Naive thymus-derived CD4-positive, alpha-beta T cell (primary cell): ENCODE measurements at regions not wholly inside any gene's neighbourhood (a gene's known extent, or its start where the extent isn't known, plus 50 kb on each side); places are given as distances from the start of the nearest gene placed in this dataset.
A peak's percentile ranks its signal among the peaks of the same experiment; 100 is the strongest.

Experiments
- ATAC-seq: fragments of 150-1000 bp; cut with Tn5 transposase; 2 replicates; pipeline ENCODE4 v1.10.0; 2021; ENCODE audit warnings: mild to moderate bottlenecking, moderate library complexity
- CTCF ChIA-PET: fragments of 350-600 bp; sonication (Branson Sonifier 250); formaldehyde crosslinking; loops from one replicate; lab custom pipeline; 2021; ENCODE audit warnings: antibody characterized with exemption; lab: Charles Lee
- POLR2A ChIA-PET: fragments of 350-600 bp; sonication (Branson Sonifier 250); formaldehyde crosslinking; loops from one replicate; lab custom pipeline; 2021; ENCODE audit warnings: antibody characterized with exemption, inconsistent platforms; lab: Charles Lee
- DNase-seq, 9 donors: peaks; one replicate each; pipeline versions ENCODE4 v3.0.0 to v3.0.0-alpha.2; 2020 to 2022; ENCODE audit warnings: mixed read lengths in 1 of 9
- H3K27ac ChIP-seq: one replicate; pipeline ENCODE4 v1.7.0; 2013; ENCODE audit warnings: mild to moderate bottlenecking, low read depth, low read length, moderate library complexity
- H3K27me3 ChIP-seq, 2 donors: one replicate each; pipeline ENCODE4 v1.7.0; 2013; ENCODE audit warnings: low read length in 2 of 2, mild to moderate bottlenecking in 2 of 2, moderate library complexity in 2 of 2; ENCODE audit not compliant: control insufficient read depth in 2 of 2, insufficient read depth in 2 of 2
- H3K36me3 ChIP-seq, 3 experiments: 1 replicate in 2 of 3; 2 replicates in 1 of 3; pipeline ENCODE4 v1.7.0; 2013; ENCODE audit warnings: low read length in 3 of 3, mild to moderate bottlenecking in 3 of 3, moderate library complexity in 1 of 3; ENCODE audit not compliant: insufficient read depth in 3 of 3, control insufficient read depth in 2 of 3
- H3K4me1 ChIP-seq, 2 donors: one replicate each; pipeline ENCODE4 v1.7.0; 2013; ENCODE audit warnings: low read length in 2 of 2, mild to moderate bottlenecking in 2 of 2, moderate library complexity in 1 of 2; ENCODE audit not compliant: control insufficient read depth in 2 of 2, insufficient read depth in 2 of 2
- H3K4me3 ChIP-seq: 2 replicates; pipeline ENCODE4 v1.7.0; 2013; ENCODE audit warnings: mild to moderate bottlenecking, low read length
- H3K9me3 ChIP-seq, 3 experiments: 1 replicate in 2 of 3; 2 replicates in 1 of 3; pipeline ENCODE4 v1.7.0; 2013; ENCODE audit warnings: low read length in 3 of 3; ENCODE audit not compliant: control insufficient read depth in 2 of 3
- H3K27ac Mint-ChIP-seq, 9 donors: one replicate each; pipeline ENCODE4 v1.8.0; 2020 to 2022; ENCODE audit warnings: mixed read lengths in 9 of 9, mild to moderate bottlenecking in 8 of 9, moderate library complexity in 5 of 9, inconsistent platforms in 2 of 9
- H3K27me3 Mint-ChIP-seq, 5 donors: one replicate each; pipeline ENCODE4 v1.8.0; 2021 to 2022; ENCODE audit warnings: mixed read lengths in 5 of 5, mild to moderate bottlenecking in 1 of 5
- H3K36me3 Mint-ChIP-seq, 5 donors: one replicate each; pipeline ENCODE4 v1.8.0; 2020 to 2022; ENCODE audit warnings: mixed read lengths in 5 of 5, mild to moderate bottlenecking in 3 of 5, inconsistent platforms in 1 of 5
- H3K4me1 Mint-ChIP-seq, 7 donors: one replicate each; pipeline ENCODE4 v1.8.0; 2020 to 2022; ENCODE audit warnings: mixed read lengths in 7 of 7, mild to moderate bottlenecking in 3 of 7, inconsistent platforms in 1 of 7
- H3K4me3 Mint-ChIP-seq, 10 donors: one replicate each; pipeline ENCODE4 v1.8.0; 2020 to 2022; ENCODE audit warnings: mild to moderate bottlenecking in 10 of 10, mixed read lengths in 10 of 10, moderate library complexity in 6 of 10, inconsistent platforms in 2 of 10
- H3K9me3 Mint-ChIP-seq, 11 donors: one replicate each; pipeline ENCODE4 v1.8.0; 2020 to 2022; ENCODE audit warnings: mixed read lengths in 11 of 11, mild to moderate bottlenecking in 4 of 11, inconsistent platforms in 1 of 11, moderate library complexity in 1 of 11
- intact Hi-C, 2 donors: fragments of 100-400 bp; cut with micrococcal nuclease; formaldehyde crosslinking; loops; one replicate each; pipeline ENCODE4 v1.15.1; 2023

- peak overlapping the region; percentile 23 to 80 (median 63) for H3K4me3 Mint-ChIP-seq
Observed at GRCh38 chr2:203804070-203804469, 63.5 kb upstream of the CTLA4 start.

GRCh38 chr2:203804764-203805485 is 62.6 kb upstream of the CTLA4 start:
- Histone ChIP-seq H3K4me3 (peak overlapping the region; percentile 12), H3K27ac (peak overlapping the region; percentile 47), H3K4me1 (peaks cover 28 to 39% of the 10 kb centered on the region in 2 donors), H3K36me3 (no peaks in the 10 kb centered on the region), H3K9me3 (no peaks in the 10 kb centered on the region), H3K27me3 (no peaks in the 10 kb centered on the region)
- H3K4me1 Mint-ChIP-seq, result peaks cover 26 to 85% (median 78%) of the 10 kb centered on the region in 7 donors
- ChIA-PET POLR2A (interaction anchor here (0.8 to 3.0 kb wide), 6 partner anchors 8 to 89 kb away, joined by 3 to 12 read pairs (median 6); no protein-coding TSS in a partner anchor), CTCF (interaction anchor here (1.3 to 2.3 kb wide), 2 partner anchors 8 to 10 kb away, joined by 3 to 10 read pairs; no protein-coding TSS in a partner anchor)
- ATAC-seq (no peak), DNase-seq (no peak)
- peak overlapping the region; percentile 1 to 83 (median 76) for H3K27ac Mint-ChIP-seq
- H3K4me3 Mint-ChIP-seq, result peak overlapping the region; percentile 21 to 80 (median 60)
- intact Hi-C loops, result loop anchor here (2.0 to 5.0 kb wide), 2 partner anchors 64 to 228 kb away; no protein-coding TSS in a partner anchor
- peaks cover 7 to 30% (median 10%) of the 10 kb centered on the region in 5 donors for H3K36me3 Mint-ChIP-seq
- H3K9me3 Mint-ChIP-seq, result peaks cover 3 to 35% (median 14%) of the 10 kb centered on the region in 11 donors
- peaks cover 0 to 3% (median 0%) of the 10 kb centered on the region in 5 donors for H3K27me3 Mint-ChIP-seq

More at GRCh38 chr2:203804070-203804469, 63.5 kb upstream of the CTLA4 start:
- intact Hi-C loops, result loop anchor here (2.0 to 5.0 kb wide), 2 partner anchors 63 to 227 kb away; no protein-coding TSS in a partner anchor
- Histone ChIP-seq H3K27ac (peak overlapping the region; percentile 47), H3K27me3 (no peaks in the 10 kb centered on the region), H3K4me1 (peaks cover 28 to 34% of the 10 kb centered on the region in 2 donors), H3K36me3 (no peaks in the 10 kb centered on the region), H3K9me3 (no peaks in the 10 kb centered on the region), H3K4me3 (peak overlapping the region; percentile 12)
- peaks cover 3 to 42% (median 18%) of the 10 kb centered on the region in 11 donors for H3K9me3 Mint-ChIP-seq
- H3K27me3 Mint-ChIP-seq, result peaks cover 0 to 3% (median 0%) of the 10 kb centered on the region in 5 donors
- peak overlapping the region; percentile 1 to 83 (median 76) for H3K27ac Mint-ChIP-seq
- ATAC-seq (peak; percentile 75), DNase-seq (peak in 8 of 9 donors; percentile 27 to 57 (median 42))
- peaks cover 7 to 36% (median 14%) of the 10 kb centered on the region in 5 donors for H3K36me3 Mint-ChIP-seq
- ChIA-PET CTCF (interaction anchor here (1.3 to 2.8 kb wide), 2 partner anchors 9 to 11 kb away, joined by 3 to 16 read pairs; no protein-coding TSS in a partner anchor), POLR2A (interaction anchor here (0.6 to 3.0 kb wide), 8 partner anchors 10 to 154 kb away, joined by 3 to 12 read pairs (median 5); no protein-coding TSS in a partner anchor)
- H3K4me1 Mint-ChIP-seq, result peaks cover 27 to 83% (median 72%) of the 10 kb centered on the region in 7 donors

DNA sequence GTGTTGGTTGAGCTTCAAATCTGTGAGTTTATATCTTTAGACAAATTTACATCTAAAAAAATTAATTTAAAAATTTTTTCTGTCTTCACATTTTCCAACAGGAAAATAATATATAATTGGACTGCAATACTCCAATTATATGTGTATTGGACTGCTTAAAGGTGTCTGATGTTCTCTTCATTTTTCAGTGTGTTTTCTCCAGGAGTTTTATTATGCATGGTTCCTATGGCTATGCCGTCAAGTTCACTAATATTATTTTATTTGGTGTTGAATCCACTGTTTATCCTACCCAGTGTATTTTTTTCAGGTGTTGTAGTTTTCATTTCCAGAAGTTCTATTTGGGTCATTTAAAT is 62.1 kb upstream of the CTLA4 start:
- POLR2A ChIA-PET, result interaction anchor here (0.8 to 3.0 kb wide), 3 partner anchors 8 to 65 kb away, joined by 3 to 12 read pairs (median 3); no protein-coding TSS in a partner anchor
- ATAC-seq (no peak), DNase-seq (no peak)
- peak overlapping the region in 2 of 10 donors; percentile 33 to 37 for H3K4me3 Mint-ChIP-seq
- H3K36me3 Mint-ChIP-seq, result peaks cover 7 to 26% (median 10%) of the 10 kb centered on the region in 5 donors
- intact Hi-C loops, result loop anchor here in 1 of 2 donors (2.0 kb wide), 1 partner anchor 65 kb away; no protein-coding TSS in a partner anchor
- CTCF ChIA-PET, result interaction anchor here (1.0 to 2.3 kb wide), 2 partner anchors 9 kb away, joined by 3 to 10 read pairs; no protein-coding TSS in a partner anchor
- no peak overlapping the region for H3K4me3 ChIP-seq
- peak overlapping the region in 7 of 9 donors; percentile 15 to 83 (median 68) for H3K27ac Mint-ChIP-seq
- H3K4me1 ChIP-seq, result peaks cover 28 to 39% of the 10 kb centered on the region in 2 donors
- no peaks in the 10 kb centered on the region for H3K27me3 ChIP-seq
- H3K27ac ChIP-seq, result no peak overlapping the region
- H3K4me1 Mint-ChIP-seq, result peaks cover 30 to 91% (median 83%) of the 10 kb centered on the region in 7 donors
- peaks cover 0 to 3% (median 0%) of the 10 kb centered on the region in 5 donors for H3K27me3 Mint-ChIP-seq
- no peaks in the 10 kb centered on the region for H3K9me3 ChIP-seq
- peaks cover 3 to 30% (median 14%) of the 10 kb centered on the region in 11 donors for H3K9me3 Mint-ChIP-seq
- no peaks in the 10 kb centered on the region for H3K36me3 ChIP-seq

DNA sequence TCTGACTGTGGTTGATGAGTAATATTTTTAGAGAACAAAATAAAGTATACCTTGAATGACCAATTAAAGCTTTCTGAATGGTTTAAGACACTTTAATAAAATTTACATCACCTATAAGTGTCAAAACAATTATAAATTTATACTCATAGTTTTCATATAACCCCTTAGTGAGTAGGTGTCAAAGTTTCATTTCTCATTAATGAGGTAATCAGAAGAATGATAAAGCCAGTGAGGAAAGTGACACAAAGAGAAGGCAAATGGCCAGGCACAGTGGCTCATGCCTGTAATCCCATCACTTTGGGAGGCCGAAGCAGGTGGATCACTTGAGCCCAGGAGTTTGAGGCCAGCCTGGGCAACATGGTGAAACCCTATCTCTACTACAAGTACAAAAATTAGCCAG is 60.8 kb upstream of the CTLA4 start:
- H3K9me3 ChIP-seq, result no peaks in the 10 kb centered on the region
- Mint-ChIP-seq H3K4me1 (peaks cover 35 to 88% (median 81%) of the 10 kb centered on the region in 7 donors), H3K4me3 (peak overlapping the region in 1 of 10 donors; percentile 19), H3K9me3 (peaks cover 0 to 17% (median 6%) of the 10 kb centered on the region in 11 donors), H3K27ac (peak overlapping the region in 5 of 9 donors; percentile 43 to 83 (median 65)), H3K27me3 (peaks cover 0 to 2% (median 0%) of the 10 kb centered on the region in 5 donors), H3K36me3 (peaks cover 0 to 20% (median 0%) of the 10 kb centered on the region in 5 donors)
- DNase-seq, result no peak
- CTCF ChIA-PET, result interaction anchor here (0.8 to 2.3 kb wide), 3 partner anchors 8 to 85 kb away, joined by 3 to 10 read pairs (median 3); no protein-coding TSS in a partner anchor
- POLR2A ChIA-PET, result interaction anchor here (1.5 to 3.0 kb wide), 3 partner anchors 8 to 88 kb away, joined by 5 to 12 read pairs (median 9); no protein-coding TSS in a partner anchor
- H3K4me1 ChIP-seq, result peaks cover 35 to 44% of the 10 kb centered on the region in 2 donors
- ATAC-seq, result no peak
- H3K27me3 ChIP-seq, result no peaks in the 10 kb centered on the region
- H3K36me3 ChIP-seq, result no peaks in the 10 kb centered on the region
- no peak overlapping the region for H3K27ac ChIP-seq
- no peak overlapping the region for H3K4me3 ChIP-seq
- intact Hi-C loops, result no loop called here

DNA sequence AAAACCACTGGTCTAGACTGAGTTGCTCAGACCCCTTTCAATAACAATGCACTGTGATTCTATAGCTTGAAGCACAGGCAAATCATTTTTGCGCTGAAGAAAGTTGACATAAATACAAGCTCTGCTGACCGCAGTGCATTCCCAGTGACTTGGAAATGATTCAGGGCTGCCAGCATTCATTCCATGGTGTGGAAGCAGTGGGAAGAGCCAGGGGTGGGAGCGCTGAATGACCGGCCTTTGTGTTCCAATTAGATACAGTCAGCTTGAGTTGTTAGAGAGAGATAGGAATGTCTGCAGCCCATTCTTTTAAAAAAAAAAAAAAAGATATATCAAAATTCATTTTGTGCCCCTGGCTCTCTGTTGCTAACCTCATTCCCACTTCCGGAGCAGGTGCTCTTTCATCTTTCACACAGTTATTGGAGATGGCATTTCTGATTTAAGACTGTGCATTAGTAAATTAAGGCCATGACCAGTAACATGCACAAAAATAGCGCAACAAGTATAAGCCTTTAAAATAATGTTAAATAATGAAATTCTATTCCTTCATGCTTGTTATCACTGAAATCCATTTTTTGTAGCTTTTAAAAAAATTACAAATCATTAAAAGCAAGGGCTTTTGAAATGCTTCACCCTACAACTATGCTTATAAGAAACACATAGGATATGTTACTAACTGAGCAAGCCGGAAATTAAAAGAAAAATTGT is 59.4 kb upstream of the CTLA4 start:
- H3K9me3 Mint-ChIP-seq, result peaks cover 0 to 17% (median 6%) of the 10 kb centered on the region in 11 donors
- H3K27ac Mint-ChIP-seq, result peak overlapping the region in 2 of 9 donors; percentile 58 to 69

More for the DNA sequence above, 59.4 kb upstream of the CTLA4 start:
- DNase-seq, result no peak
- no peaks in the 10 kb centered on the region for H3K27me3 ChIP-seq
- POLR2A ChIA-PET, result interaction anchor here (0.5 to 2.0 kb wide), 9 partner anchors 10 to 482 kb away, joined by 3 to 9 read pairs (median 5); partner anchors contain the start of genes CD28 and CTLA4
- no peak overlapping the region for H3K27ac ChIP-seq
- H3K4me3 ChIP-seq, result no peak overlapping the region
- CTCF ChIA-PET, result interaction anchor here (0.6 to 0.9 kb wide), 2 partner anchors 89 to 323 kb away, joined by 3 read pairs; no protein-coding TSS in a partner anchor
- Mint-ChIP-seq H3K36me3 (peaks cover 0 to 18% (median 0%) of the 10 kb centered on the region in 5 donors), H3K27me3 (peaks cover 0 to 2% (median 0%) of the 10 kb centered on the region in 5 donors), H3K4me1 (peaks cover 34 to 90% (median 84%) of the 10 kb centered on the region in 7 donors), H3K4me3 (peak overlapping the region in 1 of 10 donors; percentile 10)
- intact Hi-C loops, result no loop called here
- no peak for ATAC-seq
- no peaks in the 10 kb centered on the region for H3K36me3 ChIP-seq
- peaks cover 42 to 47% of the 10 kb centered on the region in 2 donors for H3K4me1 ChIP-seq
- no peaks in the 10 kb centered on the region for H3K9me3 ChIP-seq
